ENCODE measurements at regions not wholly inside any gene's neighbourhood (a gene's known extent, or its start where the extent isn't known, plus 50 kb on each side); places are given as distances from the start of the nearest gene placed in this dataset.

GRCh38 chr12:18906395-18906794 lies 168.5 kb downstream of the CAPZA3 start (continued):
- TF ChIP-seq OTX1 (CRISPR knock-in tag; IDR thresholded peaks at IDR 0.05) (no peak), SIRT6 (IDR thresholded peaks at IDR 0.05; ENCODE audit: low read depth, low read length) (no peak), PML (IDR thresholded peaks at IDR 0.05; ENCODE audit: low read length) (no peak), ZFP36 (IDR thresholded peaks at IDR 0.05; ENCODE audit: low read depth, low read length, partially characterized antibody) (no peak), RBM17 (IDR thresholded peaks at IDR 0.05; ENCODE audit: borderline replicate concordance, low read depth, low read length) (no peak), STAG1 (CRISPR knock-in tag; IDR thresholded peaks at IDR 0.05; ENCODE audit: borderline replicate concordance) (no peak), WHSC1 (IDR thresholded peaks at IDR 0.05; ENCODE audit: low read length) (no peak)

- no peak for TF ChIP-seq JUND (IDR thresholded peaks at IDR 0.05; ENCODE audit: borderline replicate concordance, low read depth, low read length)
- no peak for TF ChIP-seq JUND (tag; IDR thresholded peaks at IDR 0.05; ENCODE audit: borderline replicate concordance, low read depth, low read length)
- no peak for TF ChIP-seq CBFB (CRISPR knock-in tag; IDR thresholded peaks at IDR 0.05)
- no peak for TF ChIP-seq ZNF143 (CRISPR knock-in tag; IDR thresholded peaks at IDR 0.05)
- no peak for TF ChIP-seq DPF2 (IDR thresholded peaks at IDR 0.05)
- TF ChIP-seq HMG20A (CRISPR knock-in tag; conservative IDR thresholded peaks at IDR 0.05): no peak
Measured at GRCh38 chr12:18907127-18907526, 169.2 kb downstream of the CAPZA3 start.

More at GRCh38 chr12:18907127-18907526, 169.2 kb downstream of the CAPZA3 start:
- H3K36me3 ChIP-seq (ENCODE audit: control insufficient read depth, insufficient read depth, low read length): no peaks in the 10 kb centered on the region
- FAIRE-seq (no peak), ATAC-seq (no peak), DNase-seq (ENCODE audit: extremely low read depth in 1 of 4, low spot score in 3 of 4) (no peak)
- H4K20me1 ChIP-seq (replicated peaks; ENCODE audit: control insufficient read depth, insufficient read depth, low read length): no peaks in the 10 kb centered on the region
- no peak overlapping the region for H3K9ac ChIP-seq (ENCODE audit: insufficient read depth in 1 of 2, low read depth in 2 of 2, low read length in 2 of 2)
- no peaks in the 10 kb centered on the region for H3K9me3 ChIP-seq (replicated peaks; ENCODE audit: control insufficient read depth, insufficient read depth, low read depth, low read length)
- no peaks in the 10 kb centered on the region for H3K9me1 ChIP-seq (ENCODE audit: control insufficient read depth, insufficient read depth, low read length)
- peak overlapping the region; percentile 16; the same call in 1 of the 2 replicates for H2AFZ ChIP-seq (ENCODE audit: low read depth, low read length)
- 32% methylated on average over 4 of the region's 5 CpGs for WGBS (ENCODE audit: insufficient coverage, low coverage, missing lambda C conversion rate)
- no peak overlapping the region for H3K4me2 ChIP-seq (ENCODE audit: insufficient read depth, low read length)
- POLR2A ChIA-PET: no interaction called here
- H3K4me1 ChIP-seq (replicated peaks in 1 of 2; ENCODE audit: control insufficient read depth in 2 of 2, insufficient read depth in 2 of 2, low read length in 2 of 2): no peaks in the 10 kb centered on the region; a peak in 1 of 5 replicates
- CTCF ChIA-PET (ENCODE audit: low intra/inter-chr PET ratio): no interaction called here
- intact Hi-C loops (cut with micrococcal nuclease): no loop called here
- in situ Hi-C loops (cut with MboI): no loop called here
- H3K27ac ChIP-seq (ENCODE audit: extremely low read depth, low read depth, low read length): no peak overlapping the region
- no peaks in the 10 kb centered on the region for H3K79me2 ChIP-seq (ENCODE audit: control insufficient read depth, insufficient read depth, low read length)
- H3K27me3 ChIP-seq (ENCODE audit: control insufficient read depth in 2 of 2, insufficient read depth in 2 of 2, low read length in 2 of 2): no peaks in the 10 kb centered on the region
- no peak overlapping the region for H3K4me3 ChIP-seq
- BruUV-seq (replicated peaks): no TSS peak

Data from K562 (cell line).